IMR-90 (cell line): ENCODE measurements at regions not wholly inside any gene's neighbourhood (a gene's known extent, or its start where the extent isn't known, plus 50 kb on each side); places are given as distances from the start of the nearest gene placed in this dataset.

Source experiments
- ATAC-seq: fragments of 200-7000 bp; cut with Tn5 transposase; 2 replicates; pipeline ENCODE4 v1.9.1; 2020; ENCODE audit warnings: low read depth, mild to moderate bottlenecking, moderate library complexity
- BruUV-seq: library from RNA; stranded (reverse); fragments of 400-500 nt; replicated peaks from 2 replicates; lab custom pipeline; 2021; lab: Mats Ljungman, UMichigan
- CTCF ChIA-PET: fragments of 300-600 bp; formaldehyde crosslinking; extraction: SDS; loops from one replicate; lab custom pipeline; 2021; ENCODE audit warnings: antibody characterized with exemption; lab: Yijun Ruan, JAX
- POLR2A ChIA-PET: fragments of 300-600 bp; sonication (Branson Sonifier 250); formaldehyde crosslinking; loops from one replicate; lab custom pipeline; 2022; ENCODE audit warnings: antibody characterized with exemption; ENCODE audit not compliant: unreplicated experiment; lab: Charles Lee
- DNase-seq: peaks from one replicate; pipeline ENCODE4 v3.0.0; 2013
- H2AFZ ChIP-seq: replicated peaks from 2 replicates; pipeline ENCODE3; 2013; ENCODE audit warnings: low read length, mild to moderate bottlenecking; ENCODE audit not compliant: poor library complexity
- H2AK5ac ChIP-seq: 2 replicates; pipeline ENCODE4 v1.6.1; 2013; ENCODE audit warnings: low read depth, low read length, inconsistent platforms
- H2AK9ac ChIP-seq: replicated peaks from 2 replicates; pipeline ENCODE3; 2013; ENCODE audit warnings: mild to moderate bottlenecking, low read depth, low read length, moderate library complexity; ENCODE audit not compliant: poor library complexity
- H2BK120ac ChIP-seq: 2 replicates; pipeline ENCODE4 v1.6.1; 2013; ENCODE audit warnings: low read depth, low read length, inconsistent platforms
- H2BK15ac ChIP-seq: 3 replicates; pipeline ENCODE4 v1.6.1; 2013; ENCODE audit warnings: low read depth, low read length, inconsistent platforms
- H2BK20ac ChIP-seq: 2 replicates; pipeline ENCODE4 v1.6.1; 2013; ENCODE audit warnings: low read depth, mild to moderate bottlenecking, inconsistent platforms, low read length, moderate library complexity
- H2BK5ac ChIP-seq: 2 replicates; pipeline ENCODE4 v1.6.1; 2013; ENCODE audit warnings: mild to moderate bottlenecking, low read depth, low read length, inconsistent platforms; ENCODE audit not compliant: poor library complexity, severe bottlenecking
- H3K14ac ChIP-seq: replicated peaks from 2 replicates; pipeline ENCODE4 v1.6.1; 2013; ENCODE audit warnings: low read depth, low read length, inconsistent platforms
- H3K18ac ChIP-seq: 2 replicates; pipeline ENCODE4 v1.6.1; 2013; ENCODE audit warnings: low read depth, low read length, control low read depth
- H3K23ac ChIP-seq: 2 replicates; pipeline ENCODE4 v1.6.1; 2013; ENCODE audit warnings: low read depth, low read length, inconsistent platforms
- H3K27ac ChIP-seq: 2 replicates; pipeline ENCODE4 v1.5.1; 2013; ENCODE audit warnings: mild to moderate bottlenecking, control low read depth, low read length; ENCODE audit not compliant: insufficient read depth
- H3K27me3 ChIP-seq: 2 replicates; pipeline ENCODE4 v1.6.1; 2013; ENCODE audit warnings: low read length; ENCODE audit not compliant: control insufficient read depth, insufficient read depth
- H3K36me3 ChIP-seq: 2 replicates; pipeline ENCODE4 v1.6.1; 2013; ENCODE audit warnings: low read length, mixed read lengths; ENCODE audit not compliant: control insufficient read depth, insufficient read depth
- H3K4ac ChIP-seq: 2 replicates; pipeline ENCODE4 v1.6.1; 2013; ENCODE audit warnings: low read depth, low read length, inconsistent platforms
- H3K4me1 ChIP-seq: 2 replicates; pipeline ENCODE4 v1.6.1; 2013; ENCODE audit warnings: low read length, mixed read lengths; ENCODE audit not compliant: control insufficient read depth, insufficient read depth
- H3K4me2 ChIP-seq: 2 replicates; pipeline ENCODE4 v1.6.1; 2013; ENCODE audit warnings: low read depth, mild to moderate bottlenecking, control low read depth, low read length, moderate library complexity
- H3K4me3 ChIP-seq: 2 replicates; pipeline ENCODE4 v1.5.1; 2013; ENCODE audit warnings: low read depth, mild to moderate bottlenecking, control low read depth, low read length, moderate library complexity; ENCODE audit not compliant: insufficient read depth
- H3K56ac ChIP-seq: 2 replicates; pipeline ENCODE4 v1.6.1; 2013; ENCODE audit warnings: low read length, inconsistent platforms; ENCODE audit not compliant: insufficient read depth; ENCODE audit errors: extremely low read depth
- H3K79me1 ChIP-seq, 2 experiments: 2 replicates each; pipeline ENCODE4 v1.6.1; 2013; ENCODE audit warnings: low read length in 2 of 2, inconsistent platforms in 1 of 2, low read depth in 1 of 2
- H3K9ac ChIP-seq: 2 replicates; pipeline ENCODE4 v1.6.1; 2013; ENCODE audit warnings: low read depth, low read length, control low read depth
- H3K9me1 ChIP-seq: 2 replicates; pipeline ENCODE4 v1.6.1; 2013; ENCODE audit warnings: low read length, inconsistent platforms; ENCODE audit not compliant: insufficient read depth
- H3K9me3 ChIP-seq: 2 replicates; pipeline ENCODE4 v1.6.1; 2013; ENCODE audit warnings: low read length; ENCODE audit not compliant: control insufficient read depth, insufficient read depth
- H4K20me1 ChIP-seq: 2 replicates; pipeline ENCODE4 v1.6.1; 2013; ENCODE audit warnings: low read length, inconsistent platforms; ENCODE audit not compliant: insufficient read depth
- H4K5ac ChIP-seq: 2 replicates; pipeline ENCODE4 v1.6.1; 2013; ENCODE audit warnings: mild to moderate bottlenecking, low read depth, low read length, control low read depth
- H4K8ac ChIP-seq, 2 experiments: 2 replicates each; pipeline ENCODE4 v1.6.1; 2013; ENCODE audit warnings: low read depth in 2 of 2, low read length in 2 of 2, control low read depth in 1 of 2, inconsistent platforms in 1 of 2
- H4K91ac ChIP-seq: 2 replicates; pipeline ENCODE4 v1.6.1; 2013; ENCODE audit warnings: low read depth, low read length, inconsistent platforms; ENCODE audit not compliant: insufficient read depth
- BHLHE40 ChIP-seq: fragments of 150-350 bp; IDR thresholded peaks from 2 replicates; pipeline ENCODE4 v1.6.1; 2016; ENCODE audit warnings: mild to moderate bottlenecking, low read depth, low read length
- CHD1 ChIP-seq: IDR thresholded peaks from 2 replicates; pipeline ENCODE4 v1.6.1; 2012; ENCODE audit warnings: low read depth, low read length, improper control_type of control experiment
- RFX5 ChIP-seq: IDR thresholded peaks from 2 replicates; pipeline ENCODE4 v1.8.0; 2012; ENCODE audit warnings: low read depth, mild to moderate bottlenecking, low read length, moderate library complexity
- SMC3 ChIP-seq: fragments of 150-350 bp; IDR thresholded peaks from 2 replicates; pipeline ENCODE4 v1.6.1; 2016; ENCODE audit warnings: low read depth, mild to moderate bottlenecking, antibody characterized with exemption, low read length, moderate library complexity
- WGBS, 2 experiments: methylation state at CpG; one replicate each; pipeline versions ENCODE4 v1.1.5 to v1.1.7; 2013; ENCODE audit warnings: missing lambda C conversion rate in 2 of 2; ENCODE audit not compliant: insufficient read length in 1 of 2; ENCODE audit errors: extremely low coverage in 2 of 2; 5-methylcytosine and 5-hydroxymethylcytosine counted together
- dilution Hi-C: fragments of 300-500 bp; cut with HindIII; formaldehyde crosslinking; loops from one replicate; pipeline ENCODE4 v1.14.3; 2018; ENCODE audit warnings: low sequenced_read_pairs; ENCODE audit not compliant: unreplicated experiment
- in situ Hi-C: fragments of 300-500 bp; cut with MboI; formaldehyde crosslinking; loops from 3 replicates; pipeline ENCODE4 v1.14.3; 2019; ENCODE audit warnings: low sequenced_read_pairs, inconsistent platforms, mixed read lengths
- intact Hi-C: fragments of 100-400 bp; cut with micrococcal nuclease; formaldehyde crosslinking; loops from 2 replicates; pipeline ENCODE4 v1.10.0; 2022
- TF ChIP-seq, protein P1 (sequence below): conservative IDR thresholded peaks from 2 replicates; pipeline ENCODE4 v1.5.1; 2012; ENCODE audit warnings: mild to moderate bottlenecking, low read depth, low read length, improper control_type of control experiment
- TF ChIP-seq, protein P2 (sequence below): fragments of 150-350 bp; IDR thresholded peaks from 2 replicates; pipeline ENCODE4 v1.6.1; 2017; ENCODE audit warnings: mild to moderate bottlenecking, antibody characterized with exemption, low read length, low read depth

DNA sequence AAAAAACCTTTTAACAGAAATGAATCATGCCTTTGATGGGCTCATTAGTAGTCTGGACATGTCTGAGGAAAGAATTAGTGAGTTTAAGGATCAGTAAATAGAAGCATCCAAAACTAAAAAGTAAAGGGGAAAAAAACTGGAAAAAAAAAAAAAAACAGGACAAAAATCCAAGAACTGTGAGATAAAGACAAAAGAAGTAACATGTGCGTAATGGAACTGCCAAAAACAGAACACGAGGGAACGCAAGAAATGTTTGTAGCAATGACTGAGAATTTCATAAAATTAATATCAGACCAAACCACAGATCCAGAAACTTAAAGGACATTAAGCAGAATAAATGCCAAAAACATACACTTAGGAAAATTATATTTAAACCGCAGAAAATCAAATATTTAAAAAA is 77.4 kb downstream of the MS4A13 start:
- Histone ChIP-seq H2BK15ac (no peak overlapping the region), H2AK9ac (no peak overlapping the region), H2BK120ac (no peak overlapping the region), H3K14ac (no peak overlapping the region), H3K9me1 (no peaks in the 10 kb centered on the region), H3K79me1 (no peaks in the 10 kb centered on the region), H3K4ac (no peak overlapping the region), H3K27me3 (no peaks in the 10 kb centered on the region), H3K27ac (no peak overlapping the region), H4K91ac (no peak overlapping the region), H3K4me3 (no peak overlapping the region), H3K9me3 (peaks cover 12% of the 10 kb centered on the region), H3K4me2 (no peak overlapping the region), H3K18ac (no peak overlapping the region), H3K36me3 (no peaks in the 10 kb centered on the region), H2BK5ac (no peak overlapping the region), H2AK5ac (no peak overlapping the region), H3K23ac (no peak overlapping the region), H3K4me1 (no peaks in the 10 kb centered on the region), H4K5ac (no peak overlapping the region), H2BK20ac (no peak overlapping the region), H4K20me1 (no peaks in the 10 kb centered on the region), H2AFZ (no peak overlapping the region), H3K56ac (no peak overlapping the region), H3K9ac (no peak overlapping the region), H4K8ac (no peak overlapping the region)
- DNase-seq (no peak), ATAC-seq (no peak)
- dilution Hi-C loops = no loop called here
- no TSS peak for BruUV-seq
- ChIA-PET POLR2A (no interaction called here), CTCF (no interaction called here)
- TF ChIP-seq, protein P1, sequence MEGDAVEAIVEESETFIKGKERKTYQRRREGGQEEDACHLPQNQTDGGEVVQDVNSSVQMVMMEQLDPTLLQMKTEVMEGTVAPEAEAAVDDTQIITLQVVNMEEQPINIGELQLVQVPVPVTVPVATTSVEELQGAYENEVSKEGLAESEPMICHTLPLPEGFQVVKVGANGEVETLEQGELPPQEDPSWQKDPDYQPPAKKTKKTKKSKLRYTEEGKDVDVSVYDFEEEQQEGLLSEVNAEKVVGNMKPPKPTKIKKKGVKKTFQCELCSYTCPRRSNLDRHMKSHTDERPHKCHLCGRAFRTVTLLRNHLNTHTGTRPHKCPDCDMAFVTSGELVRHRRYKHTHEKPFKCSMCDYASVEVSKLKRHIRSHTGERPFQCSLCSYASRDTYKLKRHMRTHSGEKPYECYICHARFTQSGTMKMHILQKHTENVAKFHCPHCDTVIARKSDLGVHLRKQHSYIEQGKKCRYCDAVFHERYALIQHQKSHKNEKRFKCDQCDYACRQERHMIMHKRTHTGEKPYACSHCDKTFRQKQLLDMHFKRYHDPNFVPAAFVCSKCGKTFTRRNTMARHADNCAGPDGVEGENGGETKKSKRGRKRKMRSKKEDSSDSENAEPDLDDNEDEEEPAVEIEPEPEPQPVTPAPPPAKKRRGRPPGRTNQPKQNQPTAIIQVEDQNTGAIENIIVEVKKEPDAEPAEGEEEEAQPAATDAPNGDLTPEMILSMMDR = no peak
- no peak for TF ChIP-seq SMC3
- TF ChIP-seq, protein P2, sequence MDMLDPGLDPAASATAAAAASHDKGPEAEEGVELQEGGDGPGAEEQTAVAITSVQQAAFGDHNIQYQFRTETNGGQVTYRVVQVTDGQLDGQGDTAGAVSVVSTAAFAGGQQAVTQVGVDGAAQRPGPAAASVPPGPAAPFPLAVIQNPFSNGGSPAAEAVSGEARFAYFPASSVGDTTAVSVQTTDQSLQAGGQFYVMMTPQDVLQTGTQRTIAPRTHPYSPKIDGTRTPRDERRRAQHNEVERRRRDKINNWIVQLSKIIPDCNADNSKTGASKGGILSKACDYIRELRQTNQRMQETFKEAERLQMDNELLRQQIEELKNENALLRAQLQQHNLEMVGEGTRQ = no peak
- TF ChIP-seq BHLHE40 = no peak
- TF ChIP-seq CHD1 = no peak
- no peak for TF ChIP-seq RFX5
- intact Hi-C loops = no loop called here
- in situ Hi-C loops = loop anchor here (5.0 kb wide), 1 partner anchor 50 kb away; no protein-coding TSS in a partner anchor
- WGBS, 2 experiments = no CpG with 5 or more reads among the region's 4 CpGs
